ENCODE measurements at regions not wholly inside any gene's neighbourhood (a gene's known extent, or its start where the extent isn't known, plus 50 kb on each side); places are given as distances from the start of the nearest gene placed in this dataset.

DNA sequence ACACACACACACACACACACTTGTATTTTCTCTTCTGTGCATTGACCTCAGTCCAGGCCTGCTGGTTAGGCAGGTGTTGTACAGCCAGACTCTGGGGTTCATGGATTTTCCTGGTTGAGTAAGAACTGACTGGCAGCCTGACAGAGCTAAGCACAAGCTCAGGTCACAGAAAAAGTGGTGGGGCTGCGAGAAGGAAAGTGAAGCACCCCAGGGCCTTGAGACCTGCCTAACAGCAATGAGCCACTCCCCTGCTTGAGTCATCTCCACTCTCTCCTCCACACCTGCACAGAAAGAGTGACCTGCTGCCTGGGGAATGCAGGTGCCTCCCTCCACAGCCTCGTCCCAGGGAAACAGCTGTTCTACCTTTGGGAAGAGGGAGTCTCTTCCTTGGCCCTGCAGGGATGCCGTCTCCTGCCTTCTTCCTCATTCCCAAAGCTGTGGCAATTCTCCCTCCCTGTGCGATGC, 91.4 kb upstream of the LGALSL start:
- peak; percentile 100 for DNase-seq (ENCODE audit: low read depth)
- FAIRE-seq = peak; percentile 100
- no peaks in the 10 kb centered on the region for H3K27me3 ChIP-seq (ENCODE audit: control insufficient read depth, insufficient read depth, low read length)
- no peak overlapping the region for H3K4me3 ChIP-seq (ENCODE audit: low read depth, low read length)
- no peaks in the 10 kb centered on the region for H3K36me3 ChIP-seq (ENCODE audit: control insufficient read depth, insufficient read depth, low read length)
- TF ChIP-seq, protein P1, sequence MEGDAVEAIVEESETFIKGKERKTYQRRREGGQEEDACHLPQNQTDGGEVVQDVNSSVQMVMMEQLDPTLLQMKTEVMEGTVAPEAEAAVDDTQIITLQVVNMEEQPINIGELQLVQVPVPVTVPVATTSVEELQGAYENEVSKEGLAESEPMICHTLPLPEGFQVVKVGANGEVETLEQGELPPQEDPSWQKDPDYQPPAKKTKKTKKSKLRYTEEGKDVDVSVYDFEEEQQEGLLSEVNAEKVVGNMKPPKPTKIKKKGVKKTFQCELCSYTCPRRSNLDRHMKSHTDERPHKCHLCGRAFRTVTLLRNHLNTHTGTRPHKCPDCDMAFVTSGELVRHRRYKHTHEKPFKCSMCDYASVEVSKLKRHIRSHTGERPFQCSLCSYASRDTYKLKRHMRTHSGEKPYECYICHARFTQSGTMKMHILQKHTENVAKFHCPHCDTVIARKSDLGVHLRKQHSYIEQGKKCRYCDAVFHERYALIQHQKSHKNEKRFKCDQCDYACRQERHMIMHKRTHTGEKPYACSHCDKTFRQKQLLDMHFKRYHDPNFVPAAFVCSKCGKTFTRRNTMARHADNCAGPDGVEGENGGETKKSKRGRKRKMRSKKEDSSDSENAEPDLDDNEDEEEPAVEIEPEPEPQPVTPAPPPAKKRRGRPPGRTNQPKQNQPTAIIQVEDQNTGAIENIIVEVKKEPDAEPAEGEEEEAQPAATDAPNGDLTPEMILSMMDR (IDR thresholded peaks at IDR 0.05; ENCODE audit: insufficient read depth, low read length, severe bottlenecking) = no peak

- TF ChIP-seq, protein P1 (IDR thresholded peaks at IDR 0.05; ENCODE audit: insufficient read depth, low read length, severe bottlenecking) = no peak
- H3K36me3 ChIP-seq (ENCODE audit: control insufficient read depth, insufficient read depth, low read length) = no peaks in the 10 kb centered on the region
- H3K27me3 ChIP-seq (ENCODE audit: control insufficient read depth, insufficient read depth, low read length) = no peaks in the 10 kb centered on the region
- no peak for DNase-seq (ENCODE audit: low read depth)
- FAIRE-seq = no peak
- no peak overlapping the region for H3K4me3 ChIP-seq (ENCODE audit: low read depth, low read length)
Measured at GRCh38 chr2:64363140-64363539, 90.8 kb upstream of the LGALSL start.

DNA sequence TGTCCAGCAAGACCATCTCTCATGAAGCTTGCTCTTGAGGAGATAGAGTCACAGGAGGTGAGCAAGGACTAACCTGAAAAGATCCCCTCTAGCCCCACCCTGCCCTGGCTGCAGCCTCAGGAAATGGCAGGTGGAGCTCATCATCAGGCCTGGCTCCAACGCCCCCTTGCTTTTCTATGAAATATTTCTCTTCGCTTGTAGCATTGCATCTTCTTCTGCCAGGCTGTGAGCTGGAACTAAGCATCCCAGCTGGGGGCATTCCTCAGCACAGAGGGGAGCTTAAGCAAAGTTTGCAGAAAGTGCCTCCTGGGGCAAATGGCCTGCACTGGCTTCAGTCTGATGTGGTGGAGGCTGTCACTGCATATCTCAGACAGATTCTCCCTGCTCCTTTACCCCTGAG, 90.1 kb upstream of the LGALSL start:
- FAIRE-seq (no peak), DNase-seq (ENCODE audit: low read depth) (no peak)
- no peak overlapping the region for H3K4me3 ChIP-seq (ENCODE audit: low read depth, low read length)
- H3K27me3 ChIP-seq (ENCODE audit: control insufficient read depth, insufficient read depth, low read length) = no peaks in the 10 kb centered on the region
- TF ChIP-seq, protein P1 (IDR thresholded peaks at IDR 0.05; ENCODE audit: insufficient read depth, low read length, severe bottlenecking) = no peak
- H3K36me3 ChIP-seq (ENCODE audit: control insufficient read depth, insufficient read depth, low read length) = no peaks in the 10 kb centered on the region

GRCh38 chr2:64367444-64368232, 86.3 kb upstream of the LGALSL start:
- Histone ChIP-seq H3K36me3 (ENCODE audit: control insufficient read depth, insufficient read depth, low read length) (no peaks in the 10 kb centered on the region), H3K27me3 (ENCODE audit: control insufficient read depth, insufficient read depth, low read length) (no peaks in the 10 kb centered on the region), H3K4me3 (ENCODE audit: low read depth, low read length) (no peak overlapping the region)
- DNase-seq (ENCODE audit: low read depth) (no peak), FAIRE-seq (no peak)
- TF ChIP-seq, protein P1 (IDR thresholded peaks at IDR 0.05; ENCODE audit: insufficient read depth, low read length, severe bottlenecking) = no peak

- no peaks in the 10 kb centered on the region for H3K36me3 ChIP-seq (ENCODE audit: control insufficient read depth, insufficient read depth, low read length)
- H3K4me3 ChIP-seq (ENCODE audit: low read depth, low read length) = no peak overlapping the region
- FAIRE-seq = no peak
- H3K27me3 ChIP-seq (ENCODE audit: control insufficient read depth, insufficient read depth, low read length) = no peaks in the 10 kb centered on the region
- TF ChIP-seq, protein P1 (IDR thresholded peaks at IDR 0.05; ENCODE audit: insufficient read depth, low read length, severe bottlenecking) = no peak
- no peak for DNase-seq (ENCODE audit: low read depth)
Measured at GRCh38 chr2:64369706-64370105, 84.3 kb upstream of the LGALSL start.

- H3K4me3 ChIP-seq (ENCODE audit: low read depth, low read length) = no peak overlapping the region
- no peaks in the 10 kb centered on the region for H3K36me3 ChIP-seq (ENCODE audit: control insufficient read depth, insufficient read depth, low read length)
- H3K27me3 ChIP-seq (ENCODE audit: control insufficient read depth, insufficient read depth, low read length) = no peaks in the 10 kb centered on the region
- DNase-seq (ENCODE audit: low read depth) (peak; percentile 87), FAIRE-seq (no peak)
- TF ChIP-seq, protein P1 (IDR thresholded peaks at IDR 0.05; ENCODE audit: insufficient read depth, low read length, severe bottlenecking) = no peak
Measured at GRCh38 chr2:64371727-64372126, 82.2 kb upstream of the LGALSL start.
